COLO829 (cell line): ENCODE measurements at regions not wholly inside any gene's neighbourhood (a gene's known extent, or its start where the extent isn't known, plus 50 kb on each side); places are given as distances from the start of the nearest gene placed in this dataset.
"Not testable (repeated sequence)": the region's sequence is repeated elsewhere in the genome, so short reads cannot be mapped to it uniquely, and the experiment has no call there.

ENCODE experiments used
- DNase-seq: peaks from one replicate; pipeline ENCODE4 v3.0.0; 2012; ENCODE audit warnings: low spot score

GRCh38 chr3:162643245-162643644 is 1146.6 kb downstream of the OTOL1 start:
- no peak for DNase-seq

- no peak for DNase-seq
Observed at GRCh38 chr3:162647321-162647720, 1150.7 kb downstream of the OTOL1 start.

- DNase-seq: no peak
Observed at GRCh38 chr3:162658003-162658402, 1161.4 kb downstream of the OTOL1 start.

- no peak for DNase-seq
Observed at GRCh38 chr3:162665684-162666391, 1169.2 kb downstream of the OTOL1 start.

- DNase-seq: no peak
Observed at GRCh38 chr3:162666835-162667234, 1170.2 kb downstream of the OTOL1 start.

- DNase-seq: no peak
Observed at GRCh38 chr3:162670181-162670580, 1173.6 kb downstream of the OTOL1 start.

GRCh38 chr3:162677475-162677874 is 1180.9 kb downstream of the OTOL1 start:
- DNase-seq: no peak

- no peak for DNase-seq
Observed at GRCh38 chr3:162678941-162679340, 1182.3 kb downstream of the OTOL1 start.

- DNase-seq: no peak
Observed at GRCh38 chr3:162684260-162684659, 1187.7 kb downstream of the OTOL1 start.

GRCh38 chr3:162699291-162699690 is 1202.7 kb downstream of the OTOL1 start:
- no peak for DNase-seq

GRCh38 chr3:162701211-162701610 is 1204.6 kb downstream of the OTOL1 start:
- no peak for DNase-seq

GRCh38 chr3:162702768-162703385 is 1206.3 kb downstream of the OTOL1 start:
- DNase-seq: no peak

- peak; percentile 49 for DNase-seq
Observed at GRCh38 chr3:162704238-162704637, 1207.6 kb downstream of the OTOL1 start.

GRCh38 chr3:162704799-162705385 is 1208.3 kb downstream of the OTOL1 start:
- DNase-seq: no peak

- DNase-seq: not testable (repeated sequence)
Observed at GRCh38 chr3:162708394-162708793, 1211.8 kb downstream of the OTOL1 start.

GRCh38 chr3:162708942-162709706 is 1212.5 kb downstream of the OTOL1 start:
- DNase-seq: not testable (repeated sequence)

GRCh38 chr3:162710332-162711112 is 1213.9 kb downstream of the OTOL1 start:
- DNase-seq: no peak

- not testable (repeated sequence) for DNase-seq
Observed at GRCh38 chr3:162717074-162717473, 1220.5 kb downstream of the OTOL1 start.

GRCh38 chr3:162718697-162719096 is 1222.1 kb downstream of the OTOL1 start:
- no peak for DNase-seq

GRCh38 chr3:162719684-162720341 is 1223.2 kb downstream of the OTOL1 start:
- peak; percentile 35 for DNase-seq

- no peak for DNase-seq
Observed at GRCh38 chr3:162721736-162722135, 1225.1 kb downstream of the OTOL1 start.
